IMR-90 (cell line): ENCODE measurements at regions not wholly inside any gene's neighbourhood (a gene's known extent, or its start where the extent isn't known, plus 50 kb on each side); places are given as distances from the start of the nearest gene placed in this dataset.

Experiments
- CEBPB ChIP-seq: IDR thresholded peaks from 2 replicates; pipeline ENCODE4 v1.6.1; 2012; ENCODE audit warnings: low read depth, low read length, improper control_type of control experiment
- CTCF ChIP-seq: conservative IDR thresholded peaks from 2 replicates; pipeline ENCODE4 v1.5.1; 2012; ENCODE audit warnings: mild to moderate bottlenecking, low read depth, low read length, improper control_type of control experiment
- ELK1 ChIP-seq: fragments of 150-350 bp; IDR thresholded peaks from 2 replicates; pipeline ENCODE4 v1.6.1; 2016; ENCODE audit warnings: low read depth, mild to moderate bottlenecking, low read length, moderate library complexity, borderline replicate concordance
- FOS ChIP-seq: fragments of 150-350 bp; IDR thresholded peaks from 2 replicates; pipeline ENCODE4 v1.6.1; 2016; ENCODE audit warnings: low read depth, low read length
- MAFK ChIP-seq: IDR thresholded peaks from 2 replicates; pipeline ENCODE4 v1.6.1; 2012; ENCODE audit warnings: low read depth, low read length, improper control_type of control experiment
- MAZ ChIP-seq: IDR thresholded peaks from 2 replicates; pipeline ENCODE4 v1.6.1; 2012; ENCODE audit warnings: low read depth, mild to moderate bottlenecking, low read length, improper control_type of control experiment, moderate library complexity, borderline replicate concordance
- POLR2A ChIP-seq: IDR thresholded peaks from 2 replicates; pipeline ENCODE4 v1.6.1; 2012; ENCODE audit warnings: mild to moderate bottlenecking, low read depth, low read length
- RAD21 ChIP-seq: IDR thresholded peaks from 2 replicates; pipeline ENCODE4 v1.6.1; 2012; ENCODE audit warnings: low read length, improper control_type of control experiment
- RFX5 ChIP-seq: IDR thresholded peaks from 2 replicates; pipeline ENCODE4 v1.8.0; 2012; ENCODE audit warnings: low read depth, mild to moderate bottlenecking, low read length, moderate library complexity
- SMC3 ChIP-seq: fragments of 150-350 bp; IDR thresholded peaks from 2 replicates; pipeline ENCODE4 v1.6.1; 2016; ENCODE audit warnings: low read depth, mild to moderate bottlenecking, antibody characterized with exemption, low read length, moderate library complexity
- USF2 ChIP-seq: fragments of 150-350 bp; IDR thresholded peaks from 2 replicates; pipeline ENCODE4 v1.6.1; 2017; ENCODE audit warnings: mild to moderate bottlenecking, antibody characterized with exemption, low read length, low read depth

GRCh38 chr2:129070663-129071062 is 752.0 kb upstream of the HS6ST1 start:
- TF ChIP-seq POLR2A (no peak), ELK1 (no peak), MAZ (no peak), FOS (no peak), CTCF (no peak), CEBPB (no peak), RAD21 (no peak), MAFK (no peak), USF2 (no peak), SMC3 (no peak), RFX5 (no peak)
